ENCODE measurements at regions not wholly inside any gene's neighbourhood (a gene's known extent, or its start where the extent isn't known, plus 50 kb on each side); places are given as distances from the start of the nearest gene placed in this dataset.

DNA sequence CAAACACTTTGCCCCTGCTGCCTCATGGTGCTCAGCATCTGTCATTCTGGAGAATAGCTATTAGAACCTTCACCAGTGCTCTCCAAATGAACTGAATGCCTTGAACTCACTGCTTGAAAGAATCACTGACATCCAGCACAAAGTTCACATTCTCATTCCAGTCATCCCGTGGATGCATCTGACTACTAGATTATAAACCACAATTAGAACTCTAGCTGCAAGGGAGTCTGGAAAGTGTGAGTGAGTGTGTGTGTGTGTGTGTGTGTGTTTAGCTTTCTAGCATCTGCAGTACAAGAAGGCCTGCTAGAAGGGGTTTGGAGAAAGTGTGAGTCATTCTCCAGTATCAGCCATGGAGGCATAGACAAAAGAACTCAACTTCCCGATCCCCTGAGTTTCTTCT lies 71.3 kb upstream of the DYNLT3 start:
- TF ChIP-seq ZNF24 (IDR thresholded peaks at IDR 0.05) (no peak), SOX5 (CRISPR knock-in tag; IDR thresholded peaks at IDR 0.05; ENCODE audit: borderline replicate concordance) (no peak), RBM39 (IDR thresholded peaks at IDR 0.05; ENCODE audit: low read depth, low read length, poor library complexity, severe bottlenecking) (no peak), ZNF224 (CRISPR knock-in tag; IDR thresholded peaks at IDR 0.05) (no peak), RBAK (CRISPR knock-in tag; IDR thresholded peaks at IDR 0.05) (no peak), ZNF350 (CRISPR knock-in tag; IDR thresholded peaks at IDR 0.05; ENCODE audit: borderline replicate concordance, low read depth) (no peak), ELF4 (CRISPR knock-in tag; IDR thresholded peaks at IDR 0.05; ENCODE audit: borderline replicate concordance) (no peak), SIX1 (CRISPR knock-in tag; IDR thresholded peaks at IDR 0.05; ENCODE audit: borderline replicate concordance) (no peak), GPN1 (CRISPR knock-in tag; IDR thresholded peaks at IDR 0.05; ENCODE audit: borderline replicate concordance) (no peak), MED13 (CRISPR knock-in tag; IDR thresholded peaks at IDR 0.05) (no peak), HHEX (CRISPR knock-in tag; IDR thresholded peaks at IDR 0.05) (no peak)
- TF ChIP-seq, protein P1, sequence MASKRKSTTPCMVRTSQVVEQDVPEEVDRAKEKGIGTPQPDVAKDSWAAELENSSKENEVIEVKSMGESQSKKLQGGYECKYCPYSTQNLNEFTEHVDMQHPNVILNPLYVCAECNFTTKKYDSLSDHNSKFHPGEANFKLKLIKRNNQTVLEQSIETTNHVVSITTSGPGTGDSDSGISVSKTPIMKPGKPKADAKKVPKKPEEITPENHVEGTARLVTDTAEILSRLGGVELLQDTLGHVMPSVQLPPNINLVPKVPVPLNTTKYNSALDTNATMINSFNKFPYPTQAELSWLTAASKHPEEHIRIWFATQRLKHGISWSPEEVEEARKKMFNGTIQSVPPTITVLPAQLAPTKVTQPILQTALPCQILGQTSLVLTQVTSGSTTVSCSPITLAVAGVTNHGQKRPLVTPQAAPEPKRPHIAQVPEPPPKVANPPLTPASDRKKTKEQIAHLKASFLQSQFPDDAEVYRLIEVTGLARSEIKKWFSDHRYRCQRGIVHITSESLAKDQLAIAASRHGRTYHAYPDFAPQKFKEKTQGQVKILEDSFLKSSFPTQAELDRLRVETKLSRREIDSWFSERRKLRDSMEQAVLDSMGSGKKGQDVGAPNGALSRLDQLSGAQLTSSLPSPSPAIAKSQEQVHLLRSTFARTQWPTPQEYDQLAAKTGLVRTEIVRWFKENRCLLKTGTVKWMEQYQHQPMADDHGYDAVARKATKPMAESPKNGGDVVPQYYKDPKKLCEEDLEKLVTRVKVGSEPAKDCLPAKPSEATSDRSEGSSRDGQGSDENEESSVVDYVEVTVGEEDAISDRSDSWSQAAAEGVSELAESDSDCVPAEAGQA (IDR thresholded peaks at IDR 0.05; ENCODE audit: low read depth): no peak
- TF ChIP-seq, protein P1 (CRISPR knock-in tag; IDR thresholded peaks at IDR 0.05; ENCODE audit: borderline replicate concordance): no peak
- TF ChIP-seq, protein P2, sequence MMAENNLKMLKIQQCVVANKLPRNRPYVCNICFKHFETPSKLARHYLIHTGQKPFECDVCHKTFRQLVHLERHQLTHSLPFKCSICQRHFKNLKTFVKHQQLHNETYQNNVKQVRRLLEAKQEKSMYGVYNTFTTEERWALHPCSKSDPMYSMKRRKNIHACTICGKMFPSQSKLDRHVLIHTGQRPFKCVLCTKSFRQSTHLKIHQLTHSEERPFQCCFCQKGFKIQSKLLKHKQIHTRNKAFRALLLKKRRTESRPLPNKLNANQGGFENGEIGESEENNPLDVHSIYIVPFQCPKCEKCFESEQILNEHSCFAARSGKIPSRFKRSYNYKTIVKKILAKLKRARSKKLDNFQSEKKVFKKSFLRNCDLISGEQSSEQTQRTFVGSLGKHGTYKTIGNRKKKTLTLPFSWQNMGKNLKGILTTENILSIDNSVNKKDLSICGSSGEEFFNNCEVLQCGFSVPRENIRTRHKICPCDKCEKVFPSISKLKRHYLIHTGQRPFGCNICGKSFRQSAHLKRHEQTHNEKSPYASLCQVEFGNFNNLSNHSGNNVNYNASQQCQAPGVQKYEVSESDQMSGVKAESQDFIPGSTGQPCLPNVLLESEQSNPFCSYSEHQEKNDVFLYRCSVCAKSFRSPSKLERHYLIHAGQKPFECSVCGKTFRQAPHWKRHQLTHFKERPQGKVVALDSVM (CRISPR knock-in tag; IDR thresholded peaks at IDR 0.05): no peak
- Histone ChIP-seq H3K4me1 (ENCODE audit: insufficient read depth, low read length) (no peaks in the 10 kb centered on the region), H3K79me2 (ENCODE audit: insufficient read depth, low read length) (no peaks in the 10 kb centered on the region), H4K20me1 (ENCODE audit: insufficient read depth, low read length) (no peaks in the 10 kb centered on the region), H3K27ac (ENCODE audit: extremely low read length, insufficient read depth, low read length) (no peak overlapping the region), H3K4me3 (replicated peaks in 1 of 3; ENCODE audit: insufficient read depth in 1 of 3, low read depth in 2 of 3, low read length in 3 of 3) (no peak overlapping the region), H3K9me3 (ENCODE audit: low read length) (no peaks in the 10 kb centered on the region), H2AFZ (ENCODE audit: low read length) (no peak overlapping the region), H3K36me3 (replicated peaks in 1 of 2; ENCODE audit: control insufficient read depth in 1 of 2, insufficient read depth in 2 of 2, low read length in 2 of 2) (no peaks in the 10 kb centered on the region), H3K4me2 (ENCODE audit: low read depth, low read length) (no peak overlapping the region), H3K9ac (ENCODE audit: insufficient read depth, low read depth, low read length) (no peak overlapping the region), H3K27me3 (ENCODE audit: control insufficient read depth in 1 of 2, insufficient read depth in 2 of 2, low read length in 2 of 2) (no peaks in the 10 kb centered on the region)
- ATAC-seq (no peak), FAIRE-seq (no peak), DNase-seq (ENCODE audit: low spot score) (no peak)
- CTCF ChIA-PET (ENCODE audit: low intra/inter-chr PET ratio, low total read pairs): no interaction called here
- no TSS peak for BruUV-seq (replicated peaks)
- in situ Hi-C loops (cut with HindIII; ENCODE audit: extremely low pct_ligation_motif_present, low pct_unique_long_range_greater_than_20kb) (no loop called here), intact Hi-C loops (cut with micrococcal nuclease; ENCODE audit: unreplicated experiment) (no loop called here)
- POLR2A ChIA-PET: no interaction called here
- 0% methylated on average over 1 of the region's 2 CpGs for WGBS (ENCODE audit: low lambda C conversion rate)

Measured in HepG2 (cell line).